GM10266 (cell line): ENCODE measurements at regions not wholly inside any gene's neighbourhood (a gene's known extent, or its start where the extent isn't known, plus 50 kb on each side); places are given as distances from the start of the nearest gene placed in this dataset.

Experiments
- DNase-seq: peaks from one replicate; pipeline ENCODE4 v3.0.0; 2012; ENCODE audit errors: extremely low spot score
- CTCF ChIP-seq: IDR thresholded peaks from 2 replicates; pipeline ENCODE4 v1.5.1; 2012; ENCODE audit warnings: mild to moderate bottlenecking, low read depth; ENCODE audit not compliant: control insufficient read depth, insufficient read depth; ENCODE audit errors: missing control alignments

GRCh38 chr5:68430279-68430678, 214.7 kb downstream of the PIK3R1 start:
- no peak for TF ChIP-seq CTCF
- DNase-seq = no peak

- TF ChIP-seq CTCF = no peak
- no peak for DNase-seq
These were observed 215.6 kb downstream of the PIK3R1 start for GRCh38 chr5:68431186-68431585.

DNA sequence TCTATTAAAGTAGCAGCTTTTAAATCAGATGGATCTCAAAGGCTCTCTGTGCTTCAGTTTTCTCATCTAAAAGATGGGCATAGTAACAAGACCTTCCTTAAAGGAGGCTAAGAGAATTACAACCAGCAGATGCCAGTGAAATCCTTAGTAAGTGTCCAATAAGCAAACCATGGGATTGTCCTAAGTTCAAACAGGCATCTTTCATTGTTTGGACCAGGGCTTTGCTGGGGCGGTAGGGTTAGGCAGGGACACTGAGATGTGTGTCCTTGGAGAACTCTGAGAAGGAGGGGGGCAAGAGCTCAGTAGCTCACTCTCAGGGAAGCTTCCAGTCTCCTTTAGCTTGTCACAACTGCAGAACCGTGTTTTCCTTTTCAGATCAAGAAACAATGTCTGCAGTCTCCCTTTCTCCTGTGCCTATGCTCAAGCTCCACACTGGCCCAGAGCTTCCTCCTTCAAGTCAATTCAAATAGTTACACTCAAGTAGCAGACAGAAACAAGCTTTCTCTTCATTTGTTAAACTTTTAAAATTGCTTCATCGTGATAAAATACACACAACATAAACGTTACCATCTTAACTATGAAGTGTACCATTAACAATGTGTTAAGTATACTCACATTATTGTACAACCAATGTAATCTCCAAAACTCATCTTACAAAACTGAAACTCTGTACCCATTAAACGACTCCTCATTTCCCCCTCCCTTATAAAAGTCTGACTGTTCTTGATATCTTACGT, 216.2 kb downstream of the PIK3R1 start:
- TF ChIP-seq CTCF = no peak
- DNase-seq = no peak

GRCh38 chr5:68432682-68433081, 217.1 kb downstream of the PIK3R1 start:
- TF ChIP-seq CTCF = no peak
- DNase-seq = no peak

DNA sequence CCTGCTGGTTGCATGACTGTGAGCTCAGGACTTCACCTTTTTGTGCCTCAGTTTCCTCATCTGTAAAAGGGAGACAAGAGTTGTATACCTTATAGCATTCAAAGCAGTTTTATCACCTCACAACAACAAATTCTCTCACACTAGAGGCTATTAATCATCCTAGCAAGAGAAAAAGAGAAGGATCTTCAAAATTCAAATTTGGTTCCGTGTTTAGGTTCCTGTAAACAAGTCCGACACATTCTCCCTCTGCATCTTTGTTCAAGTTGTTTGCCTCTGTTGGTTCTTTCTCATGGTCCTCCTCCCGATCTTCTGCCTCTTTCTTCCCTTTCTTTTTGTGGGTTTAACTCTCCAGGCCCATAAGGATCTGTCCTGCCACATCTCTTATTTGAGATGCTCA, 218.0 kb downstream of the PIK3R1 start:
- DNase-seq = no peak
- no peak for TF ChIP-seq CTCF

DNA sequence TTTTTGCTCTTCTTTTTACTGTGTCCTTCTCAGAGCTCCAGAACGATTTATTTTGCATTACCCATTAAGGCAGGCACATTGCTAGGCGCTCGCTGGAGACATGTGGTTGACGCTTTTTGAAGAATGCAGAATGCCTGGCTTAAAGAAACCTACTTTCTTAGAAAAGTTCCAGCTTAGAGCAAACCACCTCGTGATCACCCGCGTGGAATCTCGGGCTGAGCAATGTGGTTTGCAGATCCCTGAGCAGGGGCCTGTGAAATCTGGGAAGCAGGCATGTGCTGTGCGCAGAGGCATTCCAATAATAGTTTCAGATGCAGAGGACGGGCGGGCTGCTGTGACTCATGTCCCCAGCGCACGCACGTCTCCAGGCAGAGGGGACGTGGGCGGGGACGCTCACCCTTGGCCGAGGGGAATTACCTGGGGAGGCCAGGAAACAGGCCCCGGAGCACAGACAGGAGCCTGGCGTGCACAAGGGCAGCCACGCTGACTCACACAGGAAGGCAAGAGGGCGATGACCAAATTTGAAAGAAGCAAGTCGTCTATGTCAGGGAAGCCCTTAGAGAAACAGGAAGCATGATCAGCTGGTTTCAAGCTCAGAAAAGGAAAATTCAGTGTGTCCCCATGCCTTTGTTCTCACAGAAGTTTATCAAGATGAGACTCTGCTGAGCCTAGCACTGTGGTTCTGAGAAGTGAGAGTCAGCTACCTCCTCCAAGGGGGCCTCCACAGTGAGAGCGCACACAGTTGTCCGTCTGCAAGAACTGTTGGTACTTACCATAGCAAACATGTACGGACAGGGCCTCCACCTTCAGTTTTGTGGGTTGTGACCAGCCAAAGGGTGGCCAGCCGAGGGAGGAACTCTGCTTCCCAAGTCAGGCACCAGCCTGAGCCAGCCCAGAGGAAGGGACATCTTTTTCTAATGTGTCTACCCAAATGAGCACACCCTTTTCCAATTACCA, 218.6 kb downstream of the PIK3R1 start:
- peak; percentile 83 for DNase-seq

More for the DNA sequence above, 218.6 kb downstream of the PIK3R1 start:
- TF ChIP-seq CTCF = no peak
